ENCODE measurements at regions not wholly inside any gene's neighbourhood (a gene's known extent, or its start where the extent isn't known, plus 50 kb on each side); places are given as distances from the start of the nearest gene placed in this dataset.

- TF ChIP-seq CTCF (optimal IDR thresholded peaks at IDR 0.05 in 1 of 3, IDR thresholded peaks at IDR 0.05 in 1 of 3, conservative IDR thresholded peaks at IDR 0.05 in 1 of 3; ENCODE audit: extremely low read depth in 1 of 3, insufficient read depth in 2 of 3, low read length in 3 of 3): no peak
- no peak for TF ChIP-seq EZH2 (IDR thresholded peaks at IDR 0.05; ENCODE audit: low read length)
Measured at GRCh38 chr15:61336026-61336638, 107.0 kb upstream of the RORA start.

Measured in keratinocyte (primary cell).